Heart left ventricle (tissue), 13 donors: ENCODE measurements at regions not wholly inside any gene's neighbourhood (a gene's known extent, or its start where the extent isn't known, plus 50 kb on each side); places are given as distances from the start of the nearest gene placed in this dataset.

Experiments used
- POLR2A ChIP-seq, 2 donors: fragments of 450-650 bp; IDR thresholded peaks; one replicate each; pipeline ENCODE4 v1.6.1; 2017; ENCODE audit warnings: antibody characterized with exemption in 2 of 2, mild to moderate bottlenecking in 2 of 2, moderate library complexity in 2 of 2
- TF ChIP-seq, protein P1 (sequence below), 12 donors: fragments of 200-600 bp; sonication (generic) in 4 of 12; IDR thresholded peaks; one replicate each; pipeline versions ENCODE4 v1.5.0 to v1.8.0; 2018 to 2022; ENCODE audit warnings: antibody characterized with exemption in 12 of 12, mild to moderate bottlenecking in 5 of 12
- donor health status: ischemic (EF 13 %, LVEDD 7.1; RV severe dilation, severe dysfunction).
- donor health status: DM: no; HTN: yes; CAD: no.
- donor health status: DM: no; HTN: no; CAD: no.
- donor health status: ischemic (EF 25% LVEDD 6.9; RV normal size, moderate dysfunction).
- donor health status: ischemic (EF 25% LVEDD 5.7; RV mildly dilated, moderate dysfunction).
- donor health status: ischemic (EF 35%, LVEDD 5.7; RV mildly dilated, moderate dysfunction).
- donor health status: nonischemic (EF 11% LVEDD 7.7; RV severe dilation, severe dysfunction).
- donor health status: DM: yes; HTN: yes; CAD: no.
- donor health status: PGD.
- donor health status: ischemic (EF 29% LVEDD 5.4; RV normal size, mild dysfunction).
- donor health status: nonischemic (EF 23%, LVEDD 6.1; RV moderate dilation, normal function).

DNA sequence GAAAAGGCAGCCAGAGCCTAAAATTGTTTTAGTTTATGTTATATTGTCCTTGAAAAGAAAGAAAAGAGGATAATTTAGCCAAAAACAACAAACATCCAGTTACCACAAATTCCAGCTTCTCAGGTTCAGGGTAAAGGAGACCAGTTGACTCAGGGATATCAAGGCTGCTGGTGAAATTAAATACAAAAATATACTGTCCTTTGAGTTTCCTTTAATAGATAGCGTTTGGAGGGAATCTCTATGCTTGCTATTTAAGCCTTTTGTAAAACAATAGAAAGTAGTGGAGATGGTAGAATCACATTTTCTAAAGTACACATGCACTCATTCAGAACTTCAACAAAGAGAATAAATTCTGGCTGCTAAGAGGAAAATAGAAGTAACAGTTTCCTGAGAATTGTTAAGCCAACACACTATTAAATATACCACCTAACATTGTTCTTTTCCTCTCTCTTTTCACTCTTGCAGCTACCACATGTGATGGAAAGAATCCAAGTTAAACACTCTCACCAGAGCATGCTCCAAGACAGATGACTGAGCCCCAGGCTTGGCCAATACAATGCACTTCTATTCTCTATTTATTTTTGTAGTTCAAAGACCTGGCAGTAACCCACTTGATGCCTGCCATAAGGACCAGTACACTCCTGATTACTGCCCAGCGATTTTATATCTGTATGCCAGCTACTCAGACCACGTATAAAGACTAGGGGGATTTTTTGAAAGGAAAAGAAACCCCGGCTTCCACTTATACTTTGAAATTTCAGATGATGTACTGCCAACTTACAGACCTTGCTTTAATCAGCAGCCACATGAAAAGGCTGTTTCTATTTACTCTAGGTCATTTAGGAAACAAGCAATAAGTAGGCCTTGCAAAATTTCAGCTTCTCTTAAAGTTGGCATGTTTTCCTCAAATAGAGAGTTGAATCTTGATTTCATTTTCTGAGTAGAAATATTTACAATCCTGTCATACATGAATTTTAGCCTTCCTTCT is 756.9 kb downstream of the FAT4 start:
- TF ChIP-seq, protein P1, sequence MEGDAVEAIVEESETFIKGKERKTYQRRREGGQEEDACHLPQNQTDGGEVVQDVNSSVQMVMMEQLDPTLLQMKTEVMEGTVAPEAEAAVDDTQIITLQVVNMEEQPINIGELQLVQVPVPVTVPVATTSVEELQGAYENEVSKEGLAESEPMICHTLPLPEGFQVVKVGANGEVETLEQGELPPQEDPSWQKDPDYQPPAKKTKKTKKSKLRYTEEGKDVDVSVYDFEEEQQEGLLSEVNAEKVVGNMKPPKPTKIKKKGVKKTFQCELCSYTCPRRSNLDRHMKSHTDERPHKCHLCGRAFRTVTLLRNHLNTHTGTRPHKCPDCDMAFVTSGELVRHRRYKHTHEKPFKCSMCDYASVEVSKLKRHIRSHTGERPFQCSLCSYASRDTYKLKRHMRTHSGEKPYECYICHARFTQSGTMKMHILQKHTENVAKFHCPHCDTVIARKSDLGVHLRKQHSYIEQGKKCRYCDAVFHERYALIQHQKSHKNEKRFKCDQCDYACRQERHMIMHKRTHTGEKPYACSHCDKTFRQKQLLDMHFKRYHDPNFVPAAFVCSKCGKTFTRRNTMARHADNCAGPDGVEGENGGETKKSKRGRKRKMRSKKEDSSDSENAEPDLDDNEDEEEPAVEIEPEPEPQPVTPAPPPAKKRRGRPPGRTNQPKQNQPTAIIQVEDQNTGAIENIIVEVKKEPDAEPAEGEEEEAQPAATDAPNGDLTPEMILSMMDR (IDR thresholded peaks at IDR 0.05) = no peak
- TF ChIP-seq POLR2A (IDR thresholded peaks at IDR 0.05) = no peak
